ENCODE measurements at regions not wholly inside any gene's neighbourhood (a gene's known extent, or its start where the extent isn't known, plus 50 kb on each side); places are given as distances from the start of the nearest gene placed in this dataset.
"Not testable (repeated sequence)": the region's sequence is repeated elsewhere in the genome, so short reads cannot be mapped to it uniquely, and the experiment has no call there.

GRCh38 chr5:99161538-99161937 is 232.7 kb upstream of the CHD1 start:
- TF ChIP-seq CTCF, POLR2A (IDR thresholded peaks at IDR 0.05): not testable (repeated sequence)
